Activated naive CD4-positive, alpha-beta T cell treated with anti-CD3 and anti-CD28 coated beads, Interleukin-2, amount 50 U/mL, for 72 hours (primary cell): ENCODE measurements at regions not wholly inside any gene's neighbourhood (a gene's known extent, or its start where the extent isn't known, plus 50 kb on each side); places are given as distances from the start of the nearest gene placed in this dataset.

Source experiments
- ATAC-seq, 2 donors: fragments of 150-1000 bp; cut with Tn5 transposase; 2 replicates each; pipeline ENCODE4 v1.10.0; 2021; ENCODE audit warnings: mild to moderate bottlenecking in 2 of 2, moderate library complexity in 2 of 2
- DNase-seq, 2 donors: peaks; one replicate each; pipeline ENCODE4 v3.0.0; 2021 to 2022; ENCODE audit warnings: low spot score in 2 of 2
- H3K27ac Mint-ChIP-seq, 2 donors: one replicate each; pipeline ENCODE4 v1.8.0; 2022; ENCODE audit warnings: mild to moderate bottlenecking in 2 of 2, mixed read lengths in 2 of 2
- H3K36me3 Mint-ChIP-seq, 2 donors: one replicate each; pipeline ENCODE4 v1.8.0; 2022; ENCODE audit warnings: mixed read lengths in 2 of 2
- H3K9me3 Mint-ChIP-seq, 2 donors: one replicate each; pipeline ENCODE4 v1.8.0; 2022; ENCODE audit warnings: mixed read lengths in 2 of 2

DNA sequence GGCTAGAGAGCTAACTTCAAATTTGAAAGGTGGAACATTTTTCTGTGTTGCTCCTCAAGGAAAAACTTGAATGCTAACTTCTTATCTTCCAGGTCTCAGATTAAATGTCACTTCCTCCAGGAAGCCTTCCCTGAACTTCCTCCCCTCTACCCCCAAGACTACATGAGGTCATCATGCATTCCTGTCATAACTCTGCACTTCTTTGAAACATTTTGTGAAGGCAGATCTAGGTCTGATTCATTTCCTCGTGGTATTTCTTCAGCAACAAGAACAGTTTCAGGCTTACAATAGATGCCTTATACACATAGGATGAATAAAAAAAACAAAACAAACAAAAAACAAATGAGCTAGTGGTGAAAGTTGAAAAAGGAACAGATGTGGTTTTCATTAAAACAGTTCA is 97.1 kb upstream of the SRRM4 start:
- DNase-seq (no peak), ATAC-seq (no peak)
- Mint-ChIP-seq H3K27ac (no peak overlapping the region), H3K36me3 (no peaks in the 10 kb centered on the region), H3K9me3 (peaks cover 16 to 17% of the 10 kb centered on the region in 2 donors)

GRCh38 chr12:118900993-118901392 is 80.3 kb upstream of the SRRM4 start:
- no peaks in the 10 kb centered on the region for H3K36me3 Mint-ChIP-seq
- ATAC-seq (no peak), DNase-seq (no peak)
- peaks cover 0 to 6% of the 10 kb centered on the region in 2 donors for H3K9me3 Mint-ChIP-seq
- H3K27ac Mint-ChIP-seq: no peak overlapping the region

DNA sequence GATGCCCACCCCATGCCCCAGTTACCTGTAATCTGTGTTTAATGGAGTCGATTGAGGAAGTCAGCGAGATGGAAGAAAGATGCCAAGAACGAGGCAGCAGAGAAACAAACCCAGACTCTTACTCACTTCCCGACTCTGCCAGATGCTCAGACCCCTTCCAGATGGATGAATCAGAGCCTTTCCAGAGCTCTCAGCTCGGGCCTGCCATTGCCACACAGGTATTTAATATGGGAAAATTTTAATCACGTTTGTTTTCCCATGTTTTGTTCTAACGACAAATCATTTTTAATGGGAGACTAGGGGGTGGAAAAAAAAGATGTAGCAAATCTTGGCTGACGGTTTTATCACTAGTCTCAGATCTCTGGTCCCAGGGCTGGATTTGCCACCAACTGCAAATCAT is 72.5 kb upstream of the SRRM4 start:
- DNase-seq (no peak), ATAC-seq (no peak)
- Mint-ChIP-seq H3K9me3 (peaks cover 0 to 3% of the 10 kb centered on the region in 2 donors), H3K27ac (no peak overlapping the region), H3K36me3 (no peaks in the 10 kb centered on the region)

GRCh38 chr12:118912697-118913270 is 68.6 kb upstream of the SRRM4 start:
- Mint-ChIP-seq H3K9me3 (no peaks in the 10 kb centered on the region), H3K36me3 (no peaks in the 10 kb centered on the region), H3K27ac (no peak overlapping the region)
- ATAC-seq (no peak), DNase-seq (no peak)

DNA sequence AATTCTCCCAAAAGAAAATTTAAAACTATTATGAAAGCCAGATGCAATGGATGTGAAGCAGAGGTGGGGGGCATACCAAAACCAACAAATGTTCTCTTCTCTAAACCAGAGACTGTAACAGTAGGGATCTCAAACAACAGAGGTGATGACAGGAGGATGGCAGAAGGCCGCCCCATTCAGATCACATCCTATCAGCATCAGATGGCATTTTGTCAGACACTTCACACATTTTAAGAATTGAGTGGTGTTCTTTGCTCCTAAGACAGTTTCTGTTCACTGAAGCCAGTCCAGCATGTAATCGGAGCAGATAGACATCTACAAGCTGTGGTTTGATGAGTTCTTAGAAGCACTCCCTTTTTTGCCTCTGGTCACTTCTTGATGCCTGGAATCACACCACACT is 59.6 kb upstream of the SRRM4 start:
- ATAC-seq (no peak), DNase-seq (no peak)
- Mint-ChIP-seq H3K9me3 (peaks cover 5 to 16% of the 10 kb centered on the region in 2 donors), H3K27ac (no peak overlapping the region), H3K36me3 (no peaks in the 10 kb centered on the region)

GRCh38 chr12:118922405-118922804 is 58.9 kb upstream of the SRRM4 start:
- peaks cover 5 to 16% of the 10 kb centered on the region in 2 donors for H3K9me3 Mint-ChIP-seq
- H3K27ac Mint-ChIP-seq: no peak overlapping the region
- no peak for ATAC-seq
- peaks cover 0 to 2% of the 10 kb centered on the region in 2 donors for H3K36me3 Mint-ChIP-seq
- DNase-seq: no peak

- no peak overlapping the region for H3K27ac Mint-ChIP-seq
- DNase-seq: no peak
- peaks cover 16 to 26% of the 10 kb centered on the region in 2 donors for H3K9me3 Mint-ChIP-seq
- H3K36me3 Mint-ChIP-seq: peaks cover 0 to 10% of the 10 kb centered on the region in 2 donors
- no peak for ATAC-seq
Measured at GRCh38 chr12:118925407-118925806, 55.9 kb upstream of the SRRM4 start.

GRCh38 chr12:118925826-118926225 is 55.5 kb upstream of the SRRM4 start:
- ATAC-seq (no peak), DNase-seq (no peak)
- Mint-ChIP-seq H3K9me3 (peaks cover 16 to 26% of the 10 kb centered on the region in 2 donors), H3K36me3 (peaks cover 0 to 10% of the 10 kb centered on the region in 2 donors), H3K27ac (no peak overlapping the region)
